ENCODE measurements at regions not wholly inside any gene's neighbourhood (a gene's known extent, or its start where the extent isn't known, plus 50 kb on each side); places are given as distances from the start of the nearest gene placed in this dataset.
A peak's percentile ranks its signal among the peaks of the same experiment; 100 is the strongest.

DNA sequence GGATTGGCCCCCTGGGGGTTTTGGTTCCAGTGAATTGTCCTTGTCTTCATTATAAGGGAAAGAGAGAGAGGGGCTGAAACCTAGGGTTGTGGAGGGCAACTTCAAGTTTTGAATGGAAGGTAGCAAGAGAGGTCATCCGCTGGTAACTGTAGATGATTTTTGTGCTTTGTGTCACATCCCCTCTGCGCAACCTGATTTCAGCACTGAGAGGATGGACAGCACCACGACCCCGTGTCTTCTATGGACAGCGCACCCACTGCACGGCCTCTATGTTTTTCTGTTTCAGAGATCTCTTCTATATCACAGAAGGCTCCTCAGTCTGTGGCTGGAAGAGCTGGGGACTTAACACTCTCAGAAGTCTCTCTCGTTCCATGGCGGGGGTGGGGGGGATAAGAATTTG is 127.0 kb upstream of the RPH3A start (continued):
- TF ChIP-seq ZNF121 (CRISPR knock-in tag; IDR thresholded peaks at IDR 0.05): no peak
- TF ChIP-seq, protein P1, sequence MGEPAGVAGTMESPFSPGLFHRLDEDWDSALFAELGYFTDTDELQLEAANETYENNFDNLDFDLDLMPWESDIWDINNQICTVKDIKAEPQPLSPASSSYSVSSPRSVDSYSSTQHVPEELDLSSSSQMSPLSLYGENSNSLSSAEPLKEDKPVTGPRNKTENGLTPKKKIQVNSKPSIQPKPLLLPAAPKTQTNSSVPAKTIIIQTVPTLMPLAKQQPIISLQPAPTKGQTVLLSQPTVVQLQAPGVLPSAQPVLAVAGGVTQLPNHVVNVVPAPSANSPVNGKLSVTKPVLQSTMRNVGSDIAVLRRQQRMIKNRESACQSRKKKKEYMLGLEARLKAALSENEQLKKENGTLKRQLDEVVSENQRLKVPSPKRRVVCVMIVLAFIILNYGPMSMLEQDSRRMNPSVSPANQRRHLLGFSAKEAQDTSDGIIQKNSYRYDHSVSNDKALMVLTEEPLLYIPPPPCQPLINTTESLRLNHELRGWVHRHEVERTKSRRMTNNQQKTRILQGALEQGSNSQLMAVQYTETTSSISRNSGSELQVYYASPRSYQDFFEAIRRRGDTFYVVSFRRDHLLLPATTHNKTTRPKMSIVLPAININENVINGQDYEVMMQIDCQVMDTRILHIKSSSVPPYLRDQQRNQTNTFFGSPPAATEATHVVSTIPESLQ (CRISPR knock-in tag; IDR thresholded peaks at IDR 0.05): no peak
- no peak for TF ChIP-seq GABPB1 (CRISPR knock-in tag; IDR thresholded peaks at IDR 0.05)
- no peak for TF ChIP-seq KAT7 (CRISPR knock-in tag; IDR thresholded peaks at IDR 0.05; ENCODE audit: borderline replicate concordance)
- no peak for TF ChIP-seq ZBTB21 (CRISPR knock-in tag; IDR thresholded peaks at IDR 0.05; ENCODE audit: borderline replicate concordance)
- no peak for TF ChIP-seq ZNF138 (CRISPR knock-in tag; conservative IDR thresholded peaks at IDR 0.05)
- no peak for TF ChIP-seq JAZF1 (CRISPR knock-in tag; IDR thresholded peaks at IDR 0.05)
- TF ChIP-seq, protein P2, sequence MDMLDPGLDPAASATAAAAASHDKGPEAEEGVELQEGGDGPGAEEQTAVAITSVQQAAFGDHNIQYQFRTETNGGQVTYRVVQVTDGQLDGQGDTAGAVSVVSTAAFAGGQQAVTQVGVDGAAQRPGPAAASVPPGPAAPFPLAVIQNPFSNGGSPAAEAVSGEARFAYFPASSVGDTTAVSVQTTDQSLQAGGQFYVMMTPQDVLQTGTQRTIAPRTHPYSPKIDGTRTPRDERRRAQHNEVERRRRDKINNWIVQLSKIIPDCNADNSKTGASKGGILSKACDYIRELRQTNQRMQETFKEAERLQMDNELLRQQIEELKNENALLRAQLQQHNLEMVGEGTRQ (CRISPR knock-in tag; IDR thresholded peaks at IDR 0.05): no peak
- TF ChIP-seq ATF1 (CRISPR knock-in tag; IDR thresholded peaks at IDR 0.05): no peak
- no peak for TF ChIP-seq ZNF232 (CRISPR knock-in tag; IDR thresholded peaks at IDR 0.05)
- peak; percentile 37; the same call in 1 of the 2 replicates for TF ChIP-seq CREM (CRISPR knock-in tag; IDR thresholded peaks at IDR 0.05)
- TF ChIP-seq, protein P3, sequence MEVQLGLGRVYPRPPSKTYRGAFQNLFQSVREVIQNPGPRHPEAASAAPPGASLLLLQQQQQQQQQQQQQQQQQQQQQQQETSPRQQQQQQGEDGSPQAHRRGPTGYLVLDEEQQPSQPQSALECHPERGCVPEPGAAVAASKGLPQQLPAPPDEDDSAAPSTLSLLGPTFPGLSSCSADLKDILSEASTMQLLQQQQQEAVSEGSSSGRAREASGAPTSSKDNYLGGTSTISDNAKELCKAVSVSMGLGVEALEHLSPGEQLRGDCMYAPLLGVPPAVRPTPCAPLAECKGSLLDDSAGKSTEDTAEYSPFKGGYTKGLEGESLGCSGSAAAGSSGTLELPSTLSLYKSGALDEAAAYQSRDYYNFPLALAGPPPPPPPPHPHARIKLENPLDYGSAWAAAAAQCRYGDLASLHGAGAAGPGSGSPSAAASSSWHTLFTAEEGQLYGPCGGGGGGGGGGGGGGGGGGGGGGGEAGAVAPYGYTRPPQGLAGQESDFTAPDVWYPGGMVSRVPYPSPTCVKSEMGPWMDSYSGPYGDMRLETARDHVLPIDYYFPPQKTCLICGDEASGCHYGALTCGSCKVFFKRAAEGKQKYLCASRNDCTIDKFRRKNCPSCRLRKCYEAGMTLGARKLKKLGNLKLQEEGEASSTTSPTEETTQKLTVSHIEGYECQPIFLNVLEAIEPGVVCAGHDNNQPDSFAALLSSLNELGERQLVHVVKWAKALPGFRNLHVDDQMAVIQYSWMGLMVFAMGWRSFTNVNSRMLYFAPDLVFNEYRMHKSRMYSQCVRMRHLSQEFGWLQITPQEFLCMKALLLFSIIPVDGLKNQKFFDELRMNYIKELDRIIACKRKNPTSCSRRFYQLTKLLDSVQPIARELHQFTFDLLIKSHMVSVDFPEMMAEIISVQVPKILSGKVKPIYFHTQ (CRISPR knock-in tag; IDR thresholded peaks at IDR 0.05): no peak
- no peak for TF ChIP-seq PRRX2 (CRISPR knock-in tag; IDR thresholded peaks at IDR 0.05)
- TF ChIP-seq ZNF317 (CRISPR knock-in tag; IDR thresholded peaks at IDR 0.05; ENCODE audit: borderline replicate concordance, low read depth): no peak
- peak; percentile 62; the same call in 1 of the 2 replicates for TF ChIP-seq ESRRA (CRISPR knock-in tag; IDR thresholded peaks at IDR 0.05; ENCODE audit: borderline replicate concordance)
- TF ChIP-seq MYBL2 (CRISPR knock-in tag; IDR thresholded peaks at IDR 0.05): 0 out of 2 replicates have a peak, but pooled peaks have one; percentile 43
- no peak for TF ChIP-seq NFYB (CRISPR knock-in tag; conservative IDR thresholded peaks at IDR 0.05; ENCODE audit: low read depth)
- TF ChIP-seq, protein P4, sequence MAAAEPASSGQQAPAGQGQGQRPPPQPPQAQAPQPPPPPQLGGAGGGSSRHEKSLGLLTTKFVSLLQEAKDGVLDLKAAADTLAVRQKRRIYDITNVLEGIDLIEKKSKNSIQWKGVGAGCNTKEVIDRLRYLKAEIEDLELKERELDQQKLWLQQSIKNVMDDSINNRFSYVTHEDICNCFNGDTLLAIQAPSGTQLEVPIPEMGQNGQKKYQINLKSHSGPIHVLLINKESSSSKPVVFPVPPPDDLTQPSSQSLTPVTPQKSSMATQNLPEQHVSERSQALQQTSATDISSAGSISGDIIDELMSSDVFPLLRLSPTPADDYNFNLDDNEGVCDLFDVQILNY (CRISPR knock-in tag; IDR thresholded peaks at IDR 0.05): no peak
- TF ChIP-seq FOXK1 (CRISPR knock-in tag; IDR thresholded peaks at IDR 0.05): peak; percentile 46; the same call in 1 of the 2 replicates
- peak; percentile 91 for TF ChIP-seq JUN (CRISPR knock-in tag; IDR thresholded peaks at IDR 0.05)
- 0 out of 2 replicates have a peak, but pooled peaks have one; percentile 48 for TF ChIP-seq RELA (CRISPR knock-in tag; IDR thresholded peaks at IDR 0.05; ENCODE audit: borderline replicate concordance)
- 0 out of 2 replicates have a peak, but pooled peaks have one; percentile 45 for TF ChIP-seq NR2C2 (CRISPR knock-in tag; IDR thresholded peaks at IDR 0.05)
- TF ChIP-seq, protein P5, sequence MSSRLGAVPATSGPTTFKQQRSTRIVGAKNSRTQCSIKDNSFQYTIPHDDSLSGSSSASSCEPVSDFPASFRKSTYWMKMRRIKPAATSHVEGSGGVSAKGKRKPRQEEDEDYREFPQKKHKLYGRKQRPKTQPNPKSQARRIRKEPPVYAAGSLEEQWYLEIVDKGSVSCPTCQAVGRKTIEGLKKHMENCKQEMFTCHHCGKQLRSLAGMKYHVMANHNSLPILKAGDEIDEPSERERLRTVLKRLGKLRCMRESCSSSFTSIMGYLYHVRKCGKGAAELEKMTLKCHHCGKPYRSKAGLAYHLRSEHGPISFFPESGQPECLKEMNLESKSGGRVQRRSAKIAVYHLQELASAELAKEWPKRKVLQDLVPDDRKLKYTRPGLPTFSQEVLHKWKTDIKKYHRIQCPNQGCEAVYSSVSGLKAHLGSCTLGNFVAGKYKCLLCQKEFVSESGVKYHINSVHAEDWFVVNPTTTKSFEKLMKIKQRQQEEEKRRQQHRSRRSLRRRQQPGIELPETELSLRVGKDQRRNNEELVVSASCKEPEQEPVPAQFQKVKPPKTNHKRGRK (CRISPR knock-in tag; IDR thresholded peaks at IDR 0.05; ENCODE audit: borderline replicate concordance): no peak
- no peak for TF ChIP-seq FOXJ3 (CRISPR knock-in tag; IDR thresholded peaks at IDR 0.05; ENCODE audit: borderline replicate concordance)
- TF ChIP-seq, protein P6, sequence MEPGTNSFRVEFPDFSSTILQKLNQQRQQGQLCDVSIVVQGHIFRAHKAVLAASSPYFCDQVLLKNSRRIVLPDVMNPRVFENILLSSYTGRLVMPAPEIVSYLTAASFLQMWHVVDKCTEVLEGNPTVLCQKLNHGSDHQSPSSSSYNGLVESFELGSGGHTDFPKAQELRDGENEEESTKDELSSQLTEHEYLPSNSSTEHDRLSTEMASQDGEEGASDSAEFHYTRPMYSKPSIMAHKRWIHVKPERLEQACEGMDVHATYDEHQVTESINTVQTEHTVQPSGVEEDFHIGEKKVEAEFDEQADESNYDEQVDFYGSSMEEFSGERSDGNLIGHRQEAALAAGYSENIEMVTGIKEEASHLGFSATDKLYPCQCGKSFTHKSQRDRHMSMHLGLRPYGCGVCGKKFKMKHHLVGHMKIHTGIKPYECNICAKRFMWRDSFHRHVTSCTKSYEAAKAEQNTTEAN (CRISPR knock-in tag; IDR thresholded peaks at IDR 0.05): no peak
- TF ChIP-seq, protein P7, sequence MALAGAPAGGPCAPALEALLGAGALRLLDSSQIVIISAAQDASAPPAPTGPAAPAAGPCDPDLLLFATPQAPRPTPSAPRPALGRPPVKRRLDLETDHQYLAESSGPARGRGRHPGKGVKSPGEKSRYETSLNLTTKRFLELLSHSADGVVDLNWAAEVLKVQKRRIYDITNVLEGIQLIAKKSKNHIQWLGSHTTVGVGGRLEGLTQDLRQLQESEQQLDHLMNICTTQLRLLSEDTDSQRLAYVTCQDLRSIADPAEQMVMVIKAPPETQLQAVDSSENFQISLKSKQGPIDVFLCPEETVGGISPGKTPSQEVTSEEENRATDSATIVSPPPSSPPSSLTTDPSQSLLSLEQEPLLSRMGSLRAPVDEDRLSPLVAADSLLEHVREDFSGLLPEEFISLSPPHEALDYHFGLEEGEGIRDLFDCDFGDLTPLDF (CRISPR knock-in tag; IDR thresholded peaks at IDR 0.05): no peak
- TF ChIP-seq, protein P8, sequence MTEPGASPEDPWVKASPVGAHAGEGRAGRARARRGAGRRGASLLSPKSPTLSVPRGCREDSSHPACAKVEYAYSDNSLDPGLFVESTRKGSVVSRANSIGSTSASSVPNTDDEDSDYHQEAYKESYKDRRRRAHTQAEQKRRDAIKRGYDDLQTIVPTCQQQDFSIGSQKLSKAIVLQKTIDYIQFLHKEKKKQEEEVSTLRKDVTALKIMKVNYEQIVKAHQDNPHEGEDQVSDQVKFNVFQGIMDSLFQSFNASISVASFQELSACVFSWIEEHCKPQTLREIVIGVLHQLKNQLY (CRISPR knock-in tag; IDR thresholded peaks at IDR 0.05): no peak
- TF ChIP-seq, protein P9, sequence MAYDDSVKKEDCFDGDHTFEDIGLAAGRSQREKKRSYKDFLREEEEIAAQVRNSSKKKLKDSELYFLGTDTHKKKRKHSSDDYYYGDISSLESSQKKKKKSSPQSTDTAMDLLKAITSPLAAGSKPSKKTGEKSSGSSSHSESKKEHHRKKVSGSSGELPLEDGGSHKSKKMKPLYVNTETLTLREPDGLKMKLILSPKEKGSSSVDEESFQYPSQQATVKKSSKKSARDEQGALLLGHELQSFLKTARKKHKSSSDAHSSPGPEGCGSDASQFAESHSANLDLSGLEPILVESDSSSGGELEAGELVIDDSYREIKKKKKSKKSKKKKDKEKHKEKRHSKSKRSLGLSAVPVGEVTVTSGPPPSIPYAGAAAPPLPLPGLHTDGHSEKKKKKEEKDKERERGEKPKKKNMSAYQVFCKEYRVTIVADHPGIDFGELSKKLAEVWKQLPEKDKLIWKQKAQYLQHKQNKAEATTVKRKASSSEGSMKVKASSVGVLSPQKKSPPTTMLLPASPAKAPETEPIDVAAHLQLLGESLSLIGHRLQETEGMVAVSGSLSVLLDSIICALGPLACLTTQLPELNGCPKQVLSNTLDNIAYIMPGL (CRISPR knock-in tag; IDR thresholded peaks at IDR 0.05): no peak
